GM21381 (cell line): ENCODE measurements at regions not wholly inside any gene's neighbourhood (a gene's known extent, or its start where the extent isn't known, plus 50 kb on each side); places are given as distances from the start of the nearest gene placed in this dataset.

Experiments
- ATAC-seq: cut with Tn5 transposase; IDR thresholded peaks from one replicate; pipeline ENCODE4 v1.9.1; 2021; ENCODE audit warnings: mild to moderate bottlenecking, moderate library complexity; ENCODE audit not compliant: unreplicated experiment

DNA sequence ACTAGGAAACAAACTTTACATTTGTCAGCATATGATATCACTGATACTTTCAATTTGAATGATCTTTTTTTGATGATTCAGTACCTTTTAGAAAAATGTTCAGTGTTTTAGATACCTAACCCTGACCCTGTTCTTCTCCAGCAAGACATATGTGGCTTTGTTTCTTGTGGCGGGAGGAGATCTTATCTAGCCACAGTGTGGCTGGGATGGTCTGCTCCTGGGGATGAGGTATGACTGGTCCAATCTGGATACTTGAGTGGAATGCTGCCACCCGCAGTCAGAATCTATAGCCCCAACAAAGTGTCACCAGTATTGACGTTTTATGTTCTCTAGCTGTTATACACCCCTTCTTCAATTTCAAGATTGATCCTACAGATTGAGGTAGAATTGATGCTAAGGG, 439.0 kb upstream of the GOLIM4 start:
- no peak for ATAC-seq

DNA sequence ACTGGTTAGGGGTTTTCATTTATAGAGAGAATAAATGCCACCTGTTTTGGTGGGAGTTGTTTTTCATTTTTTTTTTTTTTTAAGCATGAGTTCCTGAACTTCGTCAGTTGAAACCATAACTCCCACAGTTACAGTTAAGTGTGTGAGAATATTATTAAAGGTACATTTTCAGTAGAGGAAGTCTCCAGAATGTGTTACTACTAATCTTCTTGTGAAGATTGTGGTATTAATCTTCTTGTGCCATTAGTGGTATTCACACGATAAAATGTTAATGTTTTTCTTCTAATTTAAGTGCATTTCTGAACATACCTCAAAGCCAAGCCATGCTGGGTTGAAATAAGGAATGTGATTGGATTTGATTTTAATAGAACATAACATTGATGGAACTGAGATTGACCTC, 437.9 kb upstream of the GOLIM4 start:
- no peak for ATAC-seq

DNA sequence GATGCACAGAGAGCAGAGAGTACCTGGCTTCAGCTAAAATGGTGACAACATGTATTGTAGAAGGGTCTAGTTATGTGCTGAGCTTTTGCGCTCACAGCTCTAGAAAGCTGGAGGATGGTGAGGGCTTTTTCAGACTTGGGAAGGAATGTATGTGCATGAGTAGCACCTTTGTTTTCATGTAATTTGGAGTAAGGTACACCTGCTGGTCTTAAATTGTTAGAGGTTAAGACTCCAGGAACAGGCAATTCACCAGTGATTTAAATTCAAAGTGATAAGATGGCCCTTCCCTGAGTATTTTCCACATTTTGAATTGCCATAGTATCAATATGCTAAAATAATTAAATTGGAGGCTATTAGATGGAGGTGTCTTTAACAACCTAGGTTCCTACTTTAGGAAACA, 436.4 kb upstream of the GOLIM4 start:
- ATAC-seq = no peak

DNA sequence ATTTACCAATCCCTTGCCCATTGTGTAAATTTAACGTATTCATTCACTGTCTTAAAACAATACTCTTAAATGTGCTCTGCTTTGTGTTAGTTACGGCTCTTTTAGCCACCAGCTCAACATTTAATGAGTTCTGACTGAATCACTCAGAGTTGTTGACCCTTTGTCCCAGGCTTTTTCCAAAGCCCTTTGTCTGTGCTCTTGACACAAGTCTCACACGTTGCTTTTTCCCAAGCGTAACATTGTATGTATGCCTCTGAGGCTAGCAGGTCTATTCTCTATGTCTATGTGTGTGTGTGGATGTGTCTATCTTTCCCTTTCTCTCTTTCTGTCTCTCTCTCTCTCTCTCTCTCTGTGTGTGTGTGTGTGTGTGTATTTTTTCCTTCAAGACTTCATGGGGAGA, 435.4 kb upstream of the GOLIM4 start:
- ATAC-seq = no peak

DNA sequence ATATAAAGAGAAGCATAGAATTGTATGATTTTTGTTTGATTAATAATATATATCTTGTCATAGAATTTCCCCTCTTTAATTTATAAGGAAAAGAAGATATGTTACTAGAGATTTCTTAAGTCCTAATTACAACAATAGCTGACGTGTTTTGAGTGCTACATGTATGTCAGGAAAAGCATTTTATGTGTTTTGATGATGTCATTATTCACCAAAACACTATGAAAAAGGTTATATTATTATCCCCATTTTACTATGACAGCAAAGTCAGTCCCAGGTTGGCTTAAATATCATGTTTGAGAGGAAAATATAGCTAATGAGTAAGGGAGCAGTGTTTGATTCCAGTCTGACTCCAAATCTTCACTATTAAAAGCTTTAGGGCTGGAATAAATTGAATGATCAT, 428.4 kb upstream of the GOLIM4 start:
- no peak for ATAC-seq

DNA sequence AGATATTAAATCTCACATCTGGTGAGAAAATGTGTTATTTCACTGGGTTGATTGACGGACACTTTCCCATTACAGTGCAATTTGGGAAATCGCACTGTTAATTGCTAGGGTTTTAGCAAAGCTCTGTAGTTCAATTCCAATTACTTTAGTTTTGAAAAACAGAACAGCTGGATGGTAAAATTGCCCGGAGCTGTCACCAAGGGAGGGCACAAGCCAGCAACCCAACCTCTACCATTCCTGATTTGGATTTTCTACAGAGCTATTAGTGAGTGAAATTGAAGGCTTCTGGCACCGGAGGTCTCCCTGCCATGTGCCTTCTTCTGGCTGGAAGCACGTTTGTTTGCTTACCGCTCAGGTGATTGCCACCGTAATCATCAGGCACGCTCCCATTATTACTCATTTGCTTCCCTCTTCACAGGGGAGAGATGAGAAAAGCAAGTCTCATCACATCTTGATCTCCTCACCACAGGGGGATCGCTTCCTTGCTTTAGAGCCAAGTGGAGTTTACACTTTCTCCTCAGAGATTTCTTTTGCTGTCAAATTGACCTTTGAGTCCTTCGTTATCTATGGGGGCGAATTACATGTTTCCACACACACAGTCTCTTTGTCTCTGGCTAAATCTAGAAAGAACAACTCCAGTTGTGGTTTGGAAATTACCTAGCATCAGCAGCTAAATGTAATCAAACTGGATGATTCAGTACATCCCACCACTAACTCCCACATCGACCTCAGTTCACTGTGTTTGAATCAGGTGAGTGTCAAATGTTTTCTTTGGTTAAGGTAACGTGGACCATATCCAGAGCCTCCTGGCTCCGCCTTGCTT, 421.7 kb upstream of the GOLIM4 start:
- no peak for ATAC-seq

DNA sequence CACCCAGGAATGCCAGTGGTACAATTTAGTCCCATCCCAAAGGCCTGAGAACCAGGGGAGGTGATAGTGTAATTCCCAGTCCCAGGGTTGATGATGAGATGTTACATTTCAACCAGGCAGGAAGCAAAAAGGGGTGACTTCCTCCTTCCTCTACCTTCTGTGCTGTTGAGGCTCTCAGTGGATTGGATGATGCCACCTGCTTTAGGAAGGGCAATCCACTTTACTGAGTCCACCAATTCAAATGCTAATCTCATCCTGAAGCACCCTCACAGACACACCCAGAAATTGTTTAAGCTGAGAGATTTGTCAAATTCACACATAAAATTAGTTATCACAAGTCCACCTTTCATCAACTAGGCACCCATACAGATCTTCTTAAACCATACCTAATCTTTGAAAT, 418.5 kb upstream of the GOLIM4 start:
- no peak for ATAC-seq

DNA sequence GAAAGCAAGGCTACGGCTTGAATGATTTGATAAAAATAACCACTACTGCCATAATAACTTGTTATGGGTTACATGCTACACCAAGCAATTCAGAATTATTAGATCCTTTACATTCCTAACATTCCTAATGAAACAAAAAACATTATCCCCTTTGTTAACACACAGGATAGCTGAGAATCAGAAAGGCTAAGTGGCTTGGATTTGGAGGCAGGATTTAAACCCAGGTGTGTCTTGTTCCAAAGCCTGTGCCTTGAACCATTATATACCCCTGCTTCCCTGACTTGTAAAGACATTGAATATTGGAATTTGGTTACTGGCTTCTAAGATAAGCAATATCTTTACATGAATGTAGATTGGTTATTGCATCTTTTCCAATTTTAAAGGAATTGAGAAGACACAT, 417.1 kb upstream of the GOLIM4 start:
- ATAC-seq = no peak

DNA sequence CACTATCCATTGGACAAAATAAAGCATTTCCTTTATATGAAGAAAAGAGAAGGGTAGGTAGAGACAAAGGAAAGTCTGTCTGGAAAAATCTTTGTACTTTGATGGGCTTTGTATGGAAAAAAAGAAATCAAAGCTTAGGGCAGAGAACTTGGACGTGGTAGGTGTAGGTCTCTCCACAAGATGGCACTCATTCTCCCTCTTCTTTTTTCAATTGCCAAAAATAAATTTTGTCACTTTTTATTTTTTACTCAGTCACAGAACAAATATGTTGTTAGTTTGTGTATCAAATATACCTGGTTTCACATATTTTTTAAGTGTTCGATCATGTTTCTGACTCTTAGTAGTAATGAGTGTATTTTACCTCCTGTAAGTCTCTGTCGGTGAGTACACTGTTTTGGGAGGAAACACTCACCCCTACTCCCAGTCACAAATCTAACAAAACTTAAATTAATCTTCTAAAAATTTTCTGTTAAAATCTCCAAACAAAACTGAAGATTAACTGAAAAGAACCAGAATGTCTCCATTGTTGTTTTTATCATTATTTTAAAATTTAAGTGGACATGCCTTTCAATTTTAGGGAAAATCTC, 415.8 kb upstream of the GOLIM4 start:
- no peak for ATAC-seq

DNA sequence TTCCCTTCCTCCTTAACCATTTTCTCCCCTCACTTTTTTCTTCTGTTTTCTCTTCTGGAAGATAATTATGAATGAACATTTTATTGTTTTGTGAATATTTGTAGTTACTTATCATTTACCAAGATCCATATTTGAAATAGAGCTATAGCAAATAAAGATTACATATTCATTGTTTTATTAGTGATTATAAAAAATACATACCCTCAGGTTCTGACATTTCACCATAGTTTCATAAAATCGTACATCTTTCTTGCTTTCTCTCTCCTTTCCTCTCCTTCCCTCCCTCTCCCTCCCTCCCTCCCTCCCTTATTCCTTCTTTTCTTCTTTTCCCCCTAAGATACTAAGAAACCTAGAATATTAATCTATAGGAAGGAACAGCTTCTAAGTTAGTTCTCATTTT, 410.9 kb upstream of the GOLIM4 start:
- no peak for ATAC-seq

DNA sequence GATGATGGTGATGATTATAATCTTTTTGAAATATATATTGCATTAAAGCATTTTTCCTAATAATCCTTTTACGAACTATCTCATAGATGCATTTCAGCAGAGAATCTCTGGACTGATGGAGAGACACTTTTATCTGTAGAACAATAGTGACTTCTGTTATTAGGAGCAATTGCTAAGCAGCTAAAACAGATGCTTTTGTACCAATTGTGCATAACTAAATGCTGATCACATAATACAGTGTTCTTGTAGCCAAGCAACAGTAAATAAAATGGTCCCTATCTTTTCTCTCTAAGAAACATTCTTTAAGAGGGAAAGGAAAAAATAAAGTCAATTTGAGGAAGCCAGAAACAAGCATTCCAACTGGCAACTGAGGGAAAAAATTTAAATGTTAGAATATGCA, 405.8 kb upstream of the GOLIM4 start:
- ATAC-seq = no peak

DNA sequence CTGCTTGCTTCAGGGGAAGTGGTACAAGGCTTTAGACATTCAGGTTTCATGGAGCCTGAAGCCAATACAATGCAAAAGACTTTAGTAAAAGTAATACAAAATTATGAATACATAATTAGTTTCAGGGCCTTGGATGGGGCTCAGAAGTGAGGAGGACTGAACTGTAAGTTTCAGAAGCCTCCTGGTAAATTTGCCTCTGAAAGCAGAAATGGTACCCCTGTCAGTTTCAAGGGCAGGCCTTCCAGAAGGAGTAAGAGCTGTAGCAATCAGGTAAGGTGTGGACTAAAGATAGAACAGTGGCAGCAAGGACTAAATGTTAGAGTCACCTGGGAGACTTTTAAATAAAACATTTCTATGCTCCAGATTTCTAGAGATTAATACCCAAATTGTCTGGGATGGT, 402.5 kb upstream of the GOLIM4 start:
- ATAC-seq = no peak

DNA sequence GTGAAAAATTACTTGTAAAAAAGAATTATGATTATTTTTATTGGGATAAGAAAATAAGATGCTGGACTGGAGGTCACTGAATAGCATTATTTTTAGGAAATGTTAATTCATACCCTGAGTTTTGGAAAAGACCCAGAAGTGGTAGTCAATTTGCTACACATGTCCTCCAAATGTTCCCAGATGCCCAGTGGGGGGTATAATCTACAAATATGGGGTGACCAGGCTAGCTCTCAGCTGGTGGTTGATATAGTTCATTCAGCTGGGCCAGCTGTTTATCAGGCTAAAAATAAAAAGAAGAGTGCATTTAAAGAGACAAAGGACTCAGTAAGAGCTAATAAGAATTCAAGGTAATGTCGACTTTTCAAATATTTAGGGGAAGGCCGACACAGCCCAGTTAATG, 402.0 kb upstream of the GOLIM4 start:
- ATAC-seq = no peak

DNA sequence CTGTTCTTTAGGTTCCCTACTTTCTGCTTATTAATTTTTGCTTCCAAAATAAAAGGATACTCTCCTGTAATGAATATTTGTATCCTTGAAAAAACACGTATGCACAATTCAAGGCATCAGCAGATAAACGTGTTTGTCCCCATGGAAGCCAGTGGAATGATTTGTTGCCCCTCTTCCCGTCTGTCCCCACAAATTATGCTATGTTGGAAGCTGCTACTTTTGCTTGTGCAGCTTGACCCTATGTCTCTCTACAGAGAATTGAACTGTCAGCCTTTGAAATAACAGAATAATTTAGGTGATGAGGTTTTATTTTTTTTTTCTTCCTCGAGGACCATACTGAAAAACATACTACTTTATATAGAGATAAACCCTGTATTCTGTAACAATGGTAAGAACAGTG, 401.5 kb upstream of the GOLIM4 start:
- ATAC-seq = no peak

DNA sequence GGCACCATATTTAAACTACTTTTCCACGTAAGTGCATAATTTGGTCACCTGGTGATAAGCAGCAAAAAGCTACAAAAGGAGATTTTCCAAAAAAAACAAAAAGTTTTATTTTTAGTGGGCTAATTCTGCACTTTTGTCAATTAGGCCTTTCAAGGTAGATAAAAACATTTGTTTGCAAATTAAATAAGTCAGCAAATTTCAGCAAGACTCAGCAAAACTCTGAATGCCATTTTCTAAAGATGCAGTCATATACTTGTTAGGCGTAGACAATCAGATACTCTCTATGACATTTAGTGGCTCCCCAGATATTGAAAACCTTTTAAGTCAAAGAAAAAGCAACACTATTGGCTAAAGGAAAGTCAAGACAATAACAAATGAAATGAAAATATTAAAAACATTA, 400.2 kb upstream of the GOLIM4 start:
- no peak for ATAC-seq

DNA sequence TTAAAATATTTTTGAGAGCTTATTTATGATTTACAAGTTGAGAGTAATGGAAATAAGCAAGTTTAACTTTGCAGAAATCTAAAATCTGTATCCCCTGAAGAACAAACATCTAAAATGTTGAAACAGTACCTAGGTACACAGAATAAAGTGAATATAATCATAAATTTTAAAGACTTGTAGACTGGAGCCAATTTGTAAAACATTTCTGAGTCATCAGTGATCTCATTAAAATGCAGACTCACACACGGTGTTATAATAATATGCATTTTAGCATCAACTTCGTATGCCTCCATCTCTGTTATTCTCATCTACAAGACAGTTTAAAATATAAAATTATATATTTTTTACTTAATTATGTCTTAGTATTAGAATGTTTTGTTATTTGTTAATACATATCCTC, 399.5 kb upstream of the GOLIM4 start:
- ATAC-seq = no peak

DNA sequence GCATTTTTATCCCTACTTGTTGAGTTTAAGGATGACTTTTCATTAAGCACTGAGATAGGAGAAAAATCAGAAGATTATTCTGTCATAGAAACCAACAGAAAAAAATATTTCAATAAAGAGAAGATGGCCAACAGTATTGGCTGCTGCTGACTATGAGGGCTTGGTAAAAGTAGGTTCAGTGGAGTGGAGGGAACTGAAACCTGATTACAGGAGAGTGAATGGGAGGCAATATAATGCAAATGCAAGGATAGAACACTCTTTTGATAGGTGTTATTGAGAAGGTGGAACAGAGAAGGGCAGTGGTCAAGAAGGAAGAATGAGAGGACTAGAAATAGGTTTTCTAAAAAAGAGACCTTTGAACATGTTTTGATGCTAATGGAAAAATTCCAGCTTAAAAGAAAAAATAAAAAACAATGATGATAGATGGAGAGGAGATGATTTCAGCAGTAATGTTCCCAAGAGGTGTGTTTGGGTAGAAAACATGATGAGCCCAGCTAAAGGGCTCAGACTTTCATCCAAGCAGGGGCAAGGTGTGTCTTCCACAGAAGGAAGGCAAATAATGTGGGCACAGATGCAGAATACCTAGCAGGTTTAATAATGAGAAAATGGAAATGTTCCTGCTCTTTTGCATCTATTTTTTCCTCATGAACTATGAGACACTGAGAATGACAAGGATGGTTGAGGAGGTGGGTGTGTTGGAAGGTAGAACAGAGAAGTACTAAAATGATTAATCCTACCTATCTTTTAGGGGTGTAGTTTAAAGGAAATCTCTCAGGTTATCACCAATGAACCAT, 397.9 kb upstream of the GOLIM4 start:
- ATAC-seq = no peak

DNA sequence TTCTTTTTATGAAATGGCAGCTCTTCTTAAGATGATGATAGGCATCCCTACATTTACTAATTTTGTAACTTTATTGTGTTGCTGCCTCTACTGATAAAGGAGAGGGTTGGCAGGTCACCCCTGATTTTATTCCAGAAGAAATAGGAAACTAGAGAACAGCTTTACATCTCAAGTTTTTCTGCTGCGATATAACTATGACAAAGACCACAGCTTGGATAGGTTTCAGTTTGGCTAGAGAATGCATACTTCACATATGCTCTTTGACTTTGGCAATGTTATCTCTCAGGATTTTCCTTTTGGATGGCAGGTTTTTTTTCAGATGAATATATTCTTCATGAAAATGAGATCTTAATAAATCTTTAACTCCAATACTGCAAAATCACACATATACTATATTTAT, 395.3 kb upstream of the GOLIM4 start:
- no peak for ATAC-seq

DNA sequence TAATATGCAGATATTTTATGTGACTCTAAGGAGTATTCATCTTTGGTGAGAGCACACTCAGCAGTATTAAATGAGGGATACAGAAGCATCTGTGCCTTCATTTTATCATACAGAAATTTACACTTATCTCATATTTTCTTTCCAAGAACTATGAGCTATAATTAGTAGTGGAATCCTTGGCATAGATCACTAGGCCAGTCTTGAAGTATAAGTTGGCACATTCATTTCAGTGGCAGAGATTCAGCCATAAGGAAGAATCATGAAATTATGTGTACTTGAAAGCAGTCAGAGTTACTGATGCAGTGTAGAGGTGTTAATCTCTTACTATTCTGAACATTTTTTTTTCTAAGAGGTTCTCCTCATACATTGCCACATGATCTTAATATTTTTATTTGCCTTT, 393.6 kb upstream of the GOLIM4 start:
- ATAC-seq = no peak

DNA sequence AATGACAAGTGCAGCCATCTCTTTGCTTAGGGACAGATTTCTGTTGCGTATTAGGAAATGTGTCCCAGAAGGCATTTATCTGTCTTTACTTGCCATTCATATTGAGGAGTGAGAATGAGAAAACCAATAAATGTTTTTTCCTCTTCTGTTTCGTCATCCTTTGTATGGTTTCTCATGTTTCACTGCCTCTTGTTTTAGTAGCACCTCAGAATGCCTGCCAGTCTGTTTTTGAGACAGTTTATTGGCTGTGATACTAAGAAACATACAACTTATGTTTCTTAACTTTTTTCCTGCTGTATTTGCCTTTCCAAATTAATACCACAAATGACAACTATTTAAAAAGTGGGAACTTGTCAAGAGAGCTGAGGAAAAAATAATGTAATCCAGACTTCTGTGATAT, 390.2 kb upstream of the GOLIM4 start:
- no peak for ATAC-seq

DNA sequence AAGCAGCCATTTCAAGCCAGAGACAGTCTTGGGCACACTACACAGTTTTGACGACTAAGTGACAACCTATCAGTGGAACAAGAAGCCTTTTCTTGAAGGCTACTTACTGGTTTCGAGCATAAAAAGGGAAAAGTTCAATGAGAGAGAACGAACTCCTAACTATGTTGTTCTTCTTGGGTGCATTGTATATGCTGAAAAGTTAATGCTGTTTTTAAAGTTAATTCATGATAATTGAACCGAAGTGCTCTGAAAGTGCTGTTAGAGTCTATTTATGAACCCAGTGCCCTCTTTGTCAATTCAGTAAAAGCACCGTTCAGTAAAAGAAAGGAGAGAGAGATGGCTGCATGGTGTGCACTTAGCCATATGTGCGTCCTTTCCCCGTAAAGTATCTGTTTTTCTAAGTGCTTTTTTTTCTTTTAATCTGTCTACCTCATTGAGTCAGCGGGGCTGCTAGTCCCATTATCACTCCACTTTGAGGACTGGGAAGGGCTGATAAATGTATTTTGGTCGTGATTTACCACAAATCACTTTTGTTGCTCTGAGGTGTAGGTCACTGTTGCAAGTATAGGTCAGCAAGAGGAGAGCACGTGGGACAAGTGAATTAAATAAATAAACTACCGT, 380.7 kb upstream of the GOLIM4 start:
- no peak for ATAC-seq

DNA sequence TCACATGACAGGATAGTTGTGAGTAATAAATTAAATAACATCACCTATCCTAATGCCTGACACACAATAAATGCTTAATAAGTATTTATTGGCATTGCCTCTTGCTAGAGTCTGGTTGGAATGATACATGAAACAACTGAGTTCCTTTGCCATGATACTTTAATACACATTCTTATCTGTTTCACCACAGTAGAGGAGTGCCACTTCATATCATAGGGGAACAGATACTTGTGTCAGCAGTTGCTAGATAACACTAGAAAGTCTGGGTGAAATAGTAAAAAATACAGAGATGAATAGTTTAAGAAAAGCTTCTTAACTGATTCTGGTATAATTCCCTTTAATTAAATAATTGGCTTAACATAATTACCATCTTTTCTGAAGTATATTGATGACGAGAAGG, 380.0 kb upstream of the GOLIM4 start:
- ATAC-seq = no peak
